CD14-positive monocyte (primary cell): ENCODE measurements at regions not wholly inside any gene's neighbourhood (a gene's known extent, or its start where the extent isn't known, plus 50 kb on each side); places are given as distances from the start of the nearest gene placed in this dataset.
"Not testable (repeated sequence)": the region's sequence is repeated elsewhere in the genome, so short reads cannot be mapped to it uniquely, and the experiment has no call there.

Experiments used
- DNase-seq, 3 donors: peaks; one replicate each; pipeline ENCODE4 v3.0.0-alpha.2; 2011 to 2022
- H2AFZ ChIP-seq: 2 replicates; pipeline ENCODE4 v1.6.0; 2012; ENCODE audit warnings: mild to moderate bottlenecking, low read depth, low read length, inconsistent platforms; ENCODE audit not compliant: insufficient read depth, poor library complexity, severe bottlenecking
- H3K27ac ChIP-seq, 2 donors: 1 replicate in 1 of 2; 2 replicates in 1 of 2; pipeline ENCODE4 v1.5.1; 2012 to 2013; ENCODE audit warnings: low read length in 2 of 2, control low read depth in 1 of 2, inconsistent platforms in 1 of 2, low read depth in 1 of 2, mild to moderate bottlenecking in 1 of 2
- H3K27me3 ChIP-seq, 2 donors: one replicate each; pipeline versions ENCODE4 v1.6.0 to v1.6.1; 2011 to 2013; ENCODE audit warnings: low read length in 2 of 2; ENCODE audit not compliant: control insufficient read depth in 2 of 2, insufficient read depth in 2 of 2
- H3K36me3 ChIP-seq, 2 donors: replicated peaks in 1 of 2; 1 replicate in 1 of 2; 2 replicates in 1 of 2; pipeline versions ENCODE4 v1.5.1 to v1.6.1; 2012 to 2013; ENCODE audit warnings: low read length in 2 of 2, control low read depth in 1 of 2, inconsistent platforms in 1 of 2, mild to moderate bottlenecking in 1 of 2; ENCODE audit not compliant: insufficient read depth in 2 of 2, control insufficient read depth in 1 of 2
- H3K4me1 ChIP-seq, 2 donors: 1 replicate in 1 of 2; 2 replicates in 1 of 2; pipeline versions ENCODE4 v1.5.1 to v1.6.1; 2012 to 2013; ENCODE audit warnings: low read length in 2 of 2, control low read depth in 1 of 2, inconsistent platforms in 1 of 2, mild to moderate bottlenecking in 1 of 2, moderate library complexity in 1 of 2; ENCODE audit not compliant: insufficient read depth in 2 of 2, control insufficient read depth in 1 of 2
- H3K4me2 ChIP-seq: replicated peaks from 2 replicates; pipeline ENCODE3; 2012; ENCODE audit warnings: low read length, moderate library complexity, mild to moderate bottlenecking; ENCODE audit not compliant: poor library complexity, severe bottlenecking; ENCODE audit errors: extremely low read depth
- H3K4me3 ChIP-seq, 3 experiments: fragments of 200-600 bp in 1 of 3; sonication (generic) in 1 of 3; replicated peaks in 1 of 3; 1 replicate in 2 of 3; 2 replicates in 1 of 3; pipeline ENCODE4 v1.5.1; 2011 to 2013; ENCODE audit warnings: low read length in 3 of 3, mild to moderate bottlenecking in 3 of 3, control low read depth in 2 of 3, low read depth in 2 of 3, inconsistent platforms in 1 of 3, moderate library complexity in 1 of 3
- H3K79me2 ChIP-seq: 2 replicates; pipeline ENCODE4 v1.6.0; 2012; ENCODE audit warnings: mild to moderate bottlenecking, control low read depth, inconsistent platforms, low read length, moderate library complexity; ENCODE audit not compliant: insufficient read depth
- H3K9ac ChIP-seq: 2 replicates; pipeline ENCODE4 v1.6.0; 2017; ENCODE audit warnings: low read length, mild to moderate bottlenecking; ENCODE audit not compliant: insufficient read depth, poor library complexity, severe bottlenecking
- H3K9me3 ChIP-seq, 2 donors: replicated peaks in 1 of 2; 1 replicate in 1 of 2; 2 replicates in 1 of 2; pipeline versions ENCODE4 v1.5.1 to v1.6.1; 2012 to 2013; ENCODE audit warnings: low read length in 2 of 2, control low read depth in 1 of 2; ENCODE audit not compliant: control insufficient read depth in 1 of 2, insufficient read depth in 1 of 2
- H4K20me1 ChIP-seq: 2 replicates; pipeline ENCODE4 v1.6.0; 2012; ENCODE audit warnings: mild to moderate bottlenecking, low read length, control low read depth, moderate library complexity; ENCODE audit not compliant: insufficient read depth
- H3K27ac Mint-ChIP-seq, 7 donors: one replicate each; pipeline ENCODE4 v1.8.0; 2020; ENCODE audit warnings: mild to moderate bottlenecking in 7 of 7, mixed read lengths in 7 of 7, moderate library complexity in 6 of 7, inconsistent platforms in 2 of 7
- H3K27me3 Mint-ChIP-seq, 3 donors: one replicate each; pipeline ENCODE4 v1.8.0; 2021 to 2022; ENCODE audit warnings: low read depth in 3 of 3, mild to moderate bottlenecking in 3 of 3, mixed read lengths in 3 of 3, moderate library complexity in 3 of 3, inconsistent platforms in 1 of 3
- H3K36me3 Mint-ChIP-seq, 2 donors: one replicate each; pipeline ENCODE4 v1.8.0; 2020; ENCODE audit warnings: mixed read lengths in 2 of 2, inconsistent platforms in 1 of 2, mild to moderate bottlenecking in 1 of 2
- H3K4me1 Mint-ChIP-seq: one replicate; pipeline ENCODE4 v1.8.0; 2020; ENCODE audit warnings: mild to moderate bottlenecking, mixed read lengths
- H3K4me3 Mint-ChIP-seq, 2 donors: one replicate each; pipeline ENCODE4 v1.8.0; 2020; ENCODE audit warnings: mild to moderate bottlenecking in 2 of 2, mixed read lengths in 2 of 2, moderate library complexity in 1 of 2
- H3K9me3 Mint-ChIP-seq, 7 donors: one replicate each; pipeline ENCODE4 v1.8.0; 2020 to 2022; ENCODE audit warnings: mixed read lengths in 7 of 7, mild to moderate bottlenecking in 6 of 7, moderate library complexity in 6 of 7, inconsistent platforms in 2 of 7
- CTCF ChIP-seq: fragments of 200-600 bp; IDR thresholded peaks from one replicate; pipeline ENCODE4 v1.8.0; 2022; ENCODE audit warnings: antibody characterized with exemption, mild to moderate bottlenecking
- WGBS: methylation state at CpG from one replicate; pipeline ENCODE4 v1.1.5; 2013; ENCODE audit warnings: missing lambda C conversion rate; ENCODE audit not compliant: insufficient coverage; 5-methylcytosine and 5-hydroxymethylcytosine counted together
- intact Hi-C, 2 donors: fragments of 100-400 bp; cut with micrococcal nuclease; formaldehyde crosslinking; loops; one replicate each; pipeline versions ENCODE4 v1.15.0 to v1.15.1; 2023

DNA sequence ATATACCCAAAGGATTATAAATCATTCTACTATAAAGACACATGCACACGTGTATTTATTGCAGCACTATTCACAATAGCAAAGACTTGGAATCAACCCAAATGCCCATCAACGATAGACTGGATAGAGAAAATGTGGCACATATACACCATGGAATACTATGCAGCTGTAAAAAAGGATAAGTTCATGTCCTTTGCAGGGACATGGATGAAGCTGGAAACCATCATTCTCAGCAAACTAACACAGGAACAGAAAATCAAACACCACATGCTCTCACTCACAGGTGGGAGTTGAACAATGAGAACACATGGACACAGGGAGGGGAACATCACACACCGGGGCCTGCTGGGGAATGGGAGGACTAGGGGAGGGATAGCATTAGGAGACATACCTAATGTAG, 473.9 kb downstream of the SIPA1L2 start:
- intact Hi-C loops = not testable (repeated sequence)

DNA sequence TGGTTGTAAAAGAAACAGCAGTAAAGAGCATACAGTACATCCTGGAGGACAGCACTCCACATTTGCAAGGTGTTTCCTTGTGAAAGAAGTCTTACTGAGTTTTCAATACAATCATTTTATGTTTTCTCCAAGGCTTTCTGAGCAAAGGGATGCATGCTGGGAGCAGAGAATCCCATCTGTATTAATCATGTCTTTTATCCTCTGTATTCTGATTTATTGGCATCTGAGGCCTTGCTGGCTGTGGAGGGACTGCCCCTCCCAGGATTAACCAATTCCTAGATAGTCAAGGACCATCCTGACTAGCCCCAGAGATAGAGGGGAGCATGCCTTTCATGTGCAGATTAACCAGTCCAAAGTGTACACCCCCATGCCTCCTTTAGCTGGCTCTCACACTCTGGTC, 476.3 kb downstream of the SIPA1L2 start:
- DNase-seq = no peak
- Histone ChIP-seq H2AFZ (no peak overlapping the region), H3K9ac (no peak overlapping the region), H3K4me2 (no peak overlapping the region), H3K79me2 (no peaks in the 10 kb centered on the region), H3K4me3 (no peak overlapping the region), H3K36me3 (no peaks in the 10 kb centered on the region), H3K4me1 (no peaks in the 10 kb centered on the region), H3K9me3 (peaks cover 0 to 3% of the 10 kb centered on the region in 2 donors), H3K27me3 (no peaks in the 10 kb centered on the region), H4K20me1 (no peaks in the 10 kb centered on the region), H3K27ac (no peak overlapping the region)
- no peak for TF ChIP-seq CTCF
- Mint-ChIP-seq H3K27ac (no peak overlapping the region), H3K4me3 (no peak overlapping the region), H3K9me3 (peaks cover 2 to 9% (median 2%) of the 10 kb centered on the region in 7 donors), H3K4me1 (no peaks in the 10 kb centered on the region), H3K36me3 (no peaks in the 10 kb centered on the region), H3K27me3 (peaks cover 1 to 4% (median 2%) of the 10 kb centered on the region in 3 donors)
- intact Hi-C loops = no loop called here

More for the DNA sequence above, 473.9 kb downstream of the SIPA1L2 start:
- H3K9me3 ChIP-seq, H3K9ac ChIP-seq, H3K79me2 ChIP-seq, H4K20me1 ChIP-seq, DNase-seq, H3K4me1 Mint-ChIP-seq, H3K27ac ChIP-seq, H3K27me3 Mint-ChIP-seq, H3K36me3 Mint-ChIP-seq, H3K27ac Mint-ChIP-seq, H2AFZ ChIP-seq, H3K9me3 Mint-ChIP-seq, H3K4me1 ChIP-seq, H3K4me3 ChIP-seq, H3K4me2 ChIP-seq, H3K4me3 Mint-ChIP-seq, H3K36me3 ChIP-seq, H3K27me3 ChIP-seq: not testable (repeated sequence)
- 100% methylated on average over 1 of the region's 3 CpGs for WGBS
